Heart right ventricle (tissue), 16 donors: ENCODE measurements at regions not wholly inside any gene's neighbourhood (a gene's known extent, or its start where the extent isn't known, plus 50 kb on each side); places are given as distances from the start of the nearest gene placed in this dataset.

Experiments used
- ATAC-seq, 8 donors: fragments of 200-7000 bp; cut with Tn5 transposase; one replicate each; pipeline ENCODE4 v1.9.1; 2020; ENCODE audit warnings: mild to moderate bottlenecking in 8 of 8, moderate library complexity in 8 of 8, moderate number of reproducible peaks in 1 of 8
- DNase-seq, 2 donors: peaks; one replicate each; pipeline ENCODE4 v3.0.0-alpha.2; 2020
- H3K27ac ChIP-seq, 10 donors: fragments of 200-600 bp; sonication (generic) in 2 of 10; one replicate each; pipeline versions ENCODE4 v1.5.0 to v1.8.0; 2020 to 2022; ENCODE audit warnings: mild to moderate bottlenecking in 3 of 10
- H3K27me3 ChIP-seq, 7 donors: fragments of 200-600 bp; one replicate each; pipeline ENCODE4 v1.8.0; 2021 to 2022; ENCODE audit warnings: mild to moderate bottlenecking in 2 of 7
- H3K36me3 ChIP-seq, 9 donors: fragments of 200-600 bp; sonication (generic) in 1 of 9; one replicate each; pipeline versions ENCODE4 v1.5.0 to v1.8.0; 2020 to 2022; ENCODE audit warnings: mild to moderate bottlenecking in 2 of 9
- H3K4me1 ChIP-seq, 9 donors: fragments of 200-600 bp; sonication (generic) in 1 of 9; one replicate each; pipeline versions ENCODE4 v1.5.0 to v1.8.0; 2020 to 2022; ENCODE audit warnings: mild to moderate bottlenecking in 4 of 9
- H3K4me3 ChIP-seq, 10 donors: fragments of 200-600 bp; sonication (generic) in 2 of 10; one replicate each; pipeline versions ENCODE4 v1.5.0 to v1.8.0; 2020 to 2022; ENCODE audit warnings: mild to moderate bottlenecking in 7 of 10, moderate library complexity in 2 of 10
- H3K9me3 ChIP-seq, 11 donors: fragments of 200-600 bp in 10 of 11; sonication (generic) in 2 of 11; one replicate each; pipeline versions ENCODE4 v1.5.0 to v1.8.0; 2013 to 2022; ENCODE audit warnings: mild to moderate bottlenecking in 2 of 11, control low read depth in 1 of 11, moderate library complexity in 1 of 11
- WGBS, 2 donors: extraction: QIAGEN DNeasy Blood & Tissue Kit; methylation state at CpG; one replicate each; pipeline ENCODE4 v1.1.7; 2013; ENCODE audit warnings: inconsistent platforms in 1 of 2; 5-methylcytosine and 5-hydroxymethylcytosine counted together
- intact Hi-C, 10 donors: fragments of 100-400 bp; cut with DNase I; formaldehyde crosslinking; loops; one replicate each; pipeline versions ENCODE4 v1.11.1 to v1.14.2; 2022
- TF ChIP-seq, protein P1 (sequence below), 9 donors: fragments of 200-600 bp; sonication (generic) in 2 of 9; IDR thresholded peaks; one replicate each; pipeline versions ENCODE4 v1.5.0 to v1.8.0; 2021 to 2022; ENCODE audit warnings: antibody characterized with exemption in 9 of 9, mild to moderate bottlenecking in 5 of 9, moderate library complexity in 1 of 9
- donor health status: Arrhythmogenic right ventricular cardiomyopathy.
- donor health status: ischemic (EF 13 %, LVEDD 7.1; RV severe dilation, severe dysfunction).
- donor health status: healthy with polysubstance abuse.
- donor health status: DM: no; HTN: yes; CAD: no.
- donor health status: DM: no; HTN: no; CAD: no.
- donor health status: ischemic (EF 25% LVEDD 6.9; RV normal size, moderate dysfunction).
- donor health status: ischemic (EF 25% LVEDD 5.7; RV mildly dilated, moderate dysfunction).
- donor health status: healthy.
- donor health status: DM: yes; HTN: yes; CAD: no.
- donor health status: Ischemic cardiomyopathy.
- donor health status: ischemic (EF 35%, LVEDD 5.7; RV mildly dilated, moderate dysfunction).
- donor health status: nonischemic (EF 11% LVEDD 7.7; RV severe dilation, severe dysfunction).
- donor health status: DM: yes; HTN: yes; CAD: no.
- donor health status: PGD.
- donor health status: ischemic (EF 29% LVEDD 5.4; RV normal size, mild dysfunction).
- donor health status: nonischemic (EF 23%, LVEDD 6.1; RV moderate dilation, normal function).

GRCh38 chr1:38696371-38696770 lies 163.2 kb downstream of the RRAGC start:
- TF ChIP-seq, protein P1, sequence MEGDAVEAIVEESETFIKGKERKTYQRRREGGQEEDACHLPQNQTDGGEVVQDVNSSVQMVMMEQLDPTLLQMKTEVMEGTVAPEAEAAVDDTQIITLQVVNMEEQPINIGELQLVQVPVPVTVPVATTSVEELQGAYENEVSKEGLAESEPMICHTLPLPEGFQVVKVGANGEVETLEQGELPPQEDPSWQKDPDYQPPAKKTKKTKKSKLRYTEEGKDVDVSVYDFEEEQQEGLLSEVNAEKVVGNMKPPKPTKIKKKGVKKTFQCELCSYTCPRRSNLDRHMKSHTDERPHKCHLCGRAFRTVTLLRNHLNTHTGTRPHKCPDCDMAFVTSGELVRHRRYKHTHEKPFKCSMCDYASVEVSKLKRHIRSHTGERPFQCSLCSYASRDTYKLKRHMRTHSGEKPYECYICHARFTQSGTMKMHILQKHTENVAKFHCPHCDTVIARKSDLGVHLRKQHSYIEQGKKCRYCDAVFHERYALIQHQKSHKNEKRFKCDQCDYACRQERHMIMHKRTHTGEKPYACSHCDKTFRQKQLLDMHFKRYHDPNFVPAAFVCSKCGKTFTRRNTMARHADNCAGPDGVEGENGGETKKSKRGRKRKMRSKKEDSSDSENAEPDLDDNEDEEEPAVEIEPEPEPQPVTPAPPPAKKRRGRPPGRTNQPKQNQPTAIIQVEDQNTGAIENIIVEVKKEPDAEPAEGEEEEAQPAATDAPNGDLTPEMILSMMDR (IDR thresholded peaks at IDR 0.05): no peak
- DNase-seq (no peak), ATAC-seq (no peak)
- Histone ChIP-seq H3K4me1 (no peaks in the 10 kb centered on the region), H3K9me3 (peaks cover 0 to 9% (median 0%) of the 10 kb centered on the region in 11 donors), H3K4me3 (no peak overlapping the region), H3K27me3 (peaks cover 0 to 26% (median 0%) of the 10 kb centered on the region in 7 donors), H3K27ac (no peak overlapping the region), H3K36me3 (no peaks in the 10 kb centered on the region)
- WGBS, 2 donors: 88% methylated on average over 2 of the region's 2 CpGs
- intact Hi-C loops: no loop called here

DNA sequence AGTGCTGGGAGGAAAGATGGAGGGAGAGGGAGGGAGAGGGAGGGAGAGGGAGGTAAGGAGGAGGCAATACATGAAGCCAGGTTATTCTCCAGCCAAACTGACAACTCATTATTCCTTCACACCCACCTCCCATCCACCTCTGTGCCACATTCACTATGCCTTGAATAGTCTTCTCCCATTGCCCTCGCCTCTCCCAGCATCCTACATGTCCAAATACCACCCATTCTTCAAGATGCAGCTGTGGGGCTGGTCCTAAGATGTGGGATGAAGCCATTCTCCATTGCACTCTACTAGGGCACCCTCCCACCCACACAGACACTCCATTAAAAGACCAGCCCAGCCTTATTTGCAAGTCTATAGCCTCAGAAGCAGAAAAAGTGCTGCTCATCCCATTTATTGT lies 165.8 kb downstream of the RRAGC start:
- Histone ChIP-seq H3K27me3 (peaks cover 0 to 26% (median 10%) of the 10 kb centered on the region in 7 donors), H3K4me3 (no peak overlapping the region), H3K27ac (no peak overlapping the region), H3K36me3 (no peaks in the 10 kb centered on the region), H3K4me1 (no peaks in the 10 kb centered on the region), H3K9me3 (peaks cover 0 to 3% (median 0%) of the 10 kb centered on the region in 11 donors)
- TF ChIP-seq, protein P1 (IDR thresholded peaks at IDR 0.05): no peak
- intact Hi-C loops: no loop called here
- 38 to 61% methylated on average over 1 of the region's 1 CpG for WGBS, 2 donors
- ATAC-seq (no peak), DNase-seq (no peak)

DNA sequence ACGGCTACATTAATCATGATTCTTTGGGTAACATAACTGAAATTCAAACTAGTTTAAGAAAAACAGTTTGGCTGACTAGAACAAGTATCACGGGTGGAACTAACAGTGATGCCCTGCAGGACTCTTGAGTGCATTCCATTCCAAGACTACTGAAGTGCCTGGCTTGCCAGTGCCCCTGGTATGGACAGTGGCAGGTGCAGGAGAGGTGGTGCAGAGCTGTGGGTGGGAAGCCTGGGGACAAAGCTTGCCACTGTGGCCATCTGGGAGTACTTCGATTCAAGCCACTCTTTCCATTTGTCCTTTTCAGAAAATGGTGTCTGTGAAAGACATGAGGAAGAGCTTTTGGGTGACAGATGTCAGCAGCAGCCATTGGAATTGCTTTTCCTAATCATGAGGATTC lies 166.5 kb downstream of the RRAGC start:
- Histone ChIP-seq H3K36me3 (no peaks in the 10 kb centered on the region), H3K4me3 (no peak overlapping the region), H3K9me3 (peaks cover 0 to 3% (median 0%) of the 10 kb centered on the region in 11 donors), H3K27ac (no peak overlapping the region), H3K4me1 (no peaks in the 10 kb centered on the region), H3K27me3 (peaks cover 0 to 33% (median 16%) of the 10 kb centered on the region in 7 donors)
- intact Hi-C loops: no loop called here
- TF ChIP-seq, protein P1 (IDR thresholded peaks at IDR 0.05): no peak
- ATAC-seq (no peak), DNase-seq (no peak)
- 74 to 76% methylated on average over 3 of the region's 3 CpGs for WGBS, 2 donors

- Histone ChIP-seq H3K9me3 (peaks cover 0 to 3% (median 0%) of the 10 kb centered on the region in 11 donors), H3K27ac (no peak overlapping the region), H3K27me3 (peaks cover 0 to 50% (median 34%) of the 10 kb centered on the region in 7 donors), H3K36me3 (no peaks in the 10 kb centered on the region), H3K4me3 (no peak overlapping the region), H3K4me1 (no peaks in the 10 kb centered on the region)
- ATAC-seq (no peak), DNase-seq (no peak)
- TF ChIP-seq, protein P1 (IDR thresholded peaks at IDR 0.05): no peak
- 57 to 60% methylated on average over 4 of the region's 4 CpGs for WGBS, 2 donors
- intact Hi-C loops: no loop called here
Observed at GRCh38 chr1:38690790-38691449, 168.7 kb downstream of the RRAGC start.
